ENCODE measurements at regions not wholly inside any gene's neighbourhood (a gene's known extent, or its start where the extent isn't known, plus 50 kb on each side); places are given as distances from the start of the nearest gene placed in this dataset.

DNA sequence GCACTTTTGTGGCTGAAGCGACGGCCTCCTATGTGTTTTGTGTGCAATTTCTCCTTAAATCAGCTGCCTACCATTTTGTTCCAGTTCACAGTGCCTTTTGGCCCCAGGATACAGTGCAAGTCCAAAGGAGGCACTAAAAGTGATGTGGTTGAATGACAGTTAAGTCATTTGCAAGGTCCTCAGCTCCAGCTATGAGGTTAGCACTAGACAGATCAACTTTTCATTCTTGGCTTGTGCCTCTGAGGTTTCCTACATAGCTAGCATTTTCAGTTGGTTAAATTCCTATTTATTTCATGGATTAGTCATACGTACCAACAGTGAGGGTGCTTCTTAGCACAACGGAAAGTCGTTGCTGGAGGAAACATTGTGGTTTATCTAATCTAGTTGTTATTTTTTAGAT lies 59.3 kb upstream of the NTPCR start:
- H3K27ac ChIP-seq (ENCODE audit: low read depth in 2 of 2, low read length in 1 of 2), result no peak overlapping the region
- ChIA-PET CTCF (interaction anchor here (1.1 to 2.1 kb wide), 2 partner anchors 10 to 61 kb away, joined by 3 to 11 read pairs; no protein-coding TSS in a partner anchor), POLR2A (no interaction called here)
- DNase-seq, result no peak
- no peaks in the 10 kb centered on the region for H3K9me2 ChIP-seq
- no peak for TF ChIP-seq SMC3 (IDR thresholded peaks at IDR 0.05; ENCODE audit: low read depth, low read length)
- TF ChIP-seq, protein P1, sequence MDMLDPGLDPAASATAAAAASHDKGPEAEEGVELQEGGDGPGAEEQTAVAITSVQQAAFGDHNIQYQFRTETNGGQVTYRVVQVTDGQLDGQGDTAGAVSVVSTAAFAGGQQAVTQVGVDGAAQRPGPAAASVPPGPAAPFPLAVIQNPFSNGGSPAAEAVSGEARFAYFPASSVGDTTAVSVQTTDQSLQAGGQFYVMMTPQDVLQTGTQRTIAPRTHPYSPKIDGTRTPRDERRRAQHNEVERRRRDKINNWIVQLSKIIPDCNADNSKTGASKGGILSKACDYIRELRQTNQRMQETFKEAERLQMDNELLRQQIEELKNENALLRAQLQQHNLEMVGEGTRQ (IDR thresholded peaks at IDR 0.05; ENCODE audit: borderline replicate concordance, low read depth, low read length), result no peak
- TF ChIP-seq, protein P2, sequence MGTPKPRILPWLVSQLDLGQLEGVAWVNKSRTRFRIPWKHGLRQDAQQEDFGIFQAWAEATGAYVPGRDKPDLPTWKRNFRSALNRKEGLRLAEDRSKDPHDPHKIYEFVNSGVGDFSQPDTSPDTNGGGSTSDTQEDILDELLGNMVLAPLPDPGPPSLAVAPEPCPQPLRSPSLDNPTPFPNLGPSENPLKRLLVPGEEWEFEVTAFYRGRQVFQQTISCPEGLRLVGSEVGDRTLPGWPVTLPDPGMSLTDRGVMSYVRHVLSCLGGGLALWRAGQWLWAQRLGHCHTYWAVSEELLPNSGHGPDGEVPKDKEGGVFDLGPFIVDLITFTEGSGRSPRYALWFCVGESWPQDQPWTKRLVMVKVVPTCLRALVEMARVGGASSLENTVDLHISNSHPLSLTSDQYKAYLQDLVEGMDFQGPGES (IDR thresholded peaks at IDR 0.05; ENCODE audit: low read depth, low read length), result no peak
- TF ChIP-seq, protein P3, sequence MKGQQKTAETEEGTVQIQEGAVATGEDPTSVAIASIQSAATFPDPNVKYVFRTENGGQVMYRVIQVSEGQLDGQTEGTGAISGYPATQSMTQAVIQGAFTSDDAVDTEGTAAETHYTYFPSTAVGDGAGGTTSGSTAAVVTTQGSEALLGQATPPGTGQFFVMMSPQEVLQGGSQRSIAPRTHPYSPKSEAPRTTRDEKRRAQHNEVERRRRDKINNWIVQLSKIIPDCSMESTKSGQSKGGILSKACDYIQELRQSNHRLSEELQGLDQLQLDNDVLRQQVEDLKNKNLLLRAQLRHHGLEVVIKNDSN (IDR thresholded peaks at IDR 0.05; ENCODE audit: borderline replicate concordance, low read depth), result no peak
- TF ChIP-seq, protein P4, sequence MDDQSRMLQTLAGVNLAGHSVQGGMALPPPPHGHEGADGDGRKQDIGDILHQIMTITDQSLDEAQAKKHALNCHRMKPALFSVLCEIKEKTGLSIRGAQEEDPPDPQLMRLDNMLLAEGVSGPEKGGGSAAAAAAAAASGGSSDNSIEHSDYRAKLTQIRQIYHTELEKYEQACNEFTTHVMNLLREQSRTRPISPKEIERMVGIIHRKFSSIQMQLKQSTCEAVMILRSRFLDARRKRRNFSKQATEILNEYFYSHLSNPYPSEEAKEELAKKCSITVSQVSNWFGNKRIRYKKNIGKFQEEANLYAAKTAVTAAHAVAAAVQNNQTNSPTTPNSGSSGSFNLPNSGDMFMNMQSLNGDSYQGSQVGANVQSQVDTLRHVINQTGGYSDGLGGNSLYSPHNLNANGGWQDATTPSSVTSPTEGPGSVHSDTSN (IDR thresholded peaks at IDR 0.05), result no peak
- no peak for TF ChIP-seq RXRA (IDR thresholded peaks at IDR 0.05; ENCODE audit: borderline replicate concordance, low read depth)
- TF ChIP-seq NFIC (IDR thresholded peaks at IDR 0.05; ENCODE audit: borderline replicate concordance), result no peak
- no peak for TF ChIP-seq EZH2phosphoT487 (IDR thresholded peaks at IDR 0.05; ENCODE audit: borderline replicate concordance, low read depth)
- no peak for TF ChIP-seq JUND (IDR thresholded peaks at IDR 0.05)
- TF ChIP-seq CHD2 (IDR thresholded peaks at IDR 0.05; ENCODE audit: low read length, partially characterized antibody), result no peak
- TF ChIP-seq YY1 (IDR thresholded peaks at IDR 0.05; ENCODE audit: low read depth), result no peak
- TF ChIP-seq FOXJ3 (CRISPR knock-in tag; IDR thresholded peaks at IDR 0.05), result no peak
- no peak for TF ChIP-seq ELF1 (IDR thresholded peaks at IDR 0.05)
- TF ChIP-seq TCF12 (IDR thresholded peaks at IDR 0.05), result no peak
- no peak for TF ChIP-seq RCOR1 (IDR thresholded peaks at IDR 0.05; ENCODE audit: low read length)
- no peak for TF ChIP-seq MXI1 (IDR thresholded peaks at IDR 0.05; ENCODE audit: low read depth, low read length)
- no peak for TF ChIP-seq TEAD4 (IDR thresholded peaks at IDR 0.05; ENCODE audit: borderline replicate concordance, insufficient read depth)
- no peak overlapping the region for H3K9ac ChIP-seq
- H2AFZ ChIP-seq (ENCODE audit: low read depth), result no peak overlapping the region
- H4K20me1 ChIP-seq (ENCODE audit: insufficient read depth), result no peaks in the 10 kb centered on the region
- H3K4me2 ChIP-seq, result no peak overlapping the region
- H3K9me3 ChIP-seq, result no peaks in the 10 kb centered on the region
- peaks cover 0 to 2% of the 10 kb centered on the region in 2 experiments; a peak in 1 of 4 replicates for H3K4me1 ChIP-seq (ENCODE audit: control insufficient read depth in 1 of 2, insufficient read depth in 2 of 2, low read depth in 1 of 2, low read length in 1 of 2)
- H3K79me2 ChIP-seq (ENCODE audit: insufficient read depth), result no peaks in the 10 kb centered on the region
- no peaks in the 10 kb centered on the region for H3F3A ChIP-seq (replicated peaks; ENCODE audit: insufficient read depth)
- no peak overlapping the region for H3K4me3 ChIP-seq (ENCODE audit: low read depth in 2 of 2, low read length in 1 of 2)
- H3K27me3 ChIP-seq (ENCODE audit: insufficient read depth), result no peaks in the 10 kb centered on the region
- H3K36me3 ChIP-seq (replicated peaks in 1 of 2; ENCODE audit: control insufficient read depth in 1 of 2, insufficient read depth in 2 of 2, low read length in 1 of 2), result no peaks in the 10 kb centered on the region
- WGBS (ENCODE audit: low lambda C conversion rate), result 50% methylated on average over 5 of the region's 5 CpGs

Measured in SK-N-SH (cell line).